ENCODE measurements at regions not wholly inside any gene's neighbourhood (a gene's known extent, or its start where the extent isn't known, plus 50 kb on each side); places are given as distances from the start of the nearest gene placed in this dataset.

GRCh38 chr13:104431895-104432294, 1365.7 kb upstream of the SLC10A2 start:
- Histone ChIP-seq H3K4me1 (ENCODE audit: control insufficient read depth in 1 of 2, insufficient read depth in 2 of 2, low read length in 2 of 2) (no peaks in the 10 kb centered on the region), H3K4me3 (ENCODE audit: low read depth in 1 of 2, low read length in 2 of 2) (no peak overlapping the region), H3K27ac (ENCODE audit: low read length) (no peak overlapping the region), H3K9me3 (ENCODE audit: control insufficient read depth in 1 of 2, low read length in 2 of 2) (no peaks in the 10 kb centered on the region), H3K27me3 (ENCODE audit: low read depth, low read length) (no peaks in the 10 kb centered on the region), H3K36me3 (ENCODE audit: control insufficient read depth in 1 of 2, insufficient read depth in 2 of 2, low read length in 2 of 2) (no peaks in the 10 kb centered on the region)

- H3K9me3 ChIP-seq (ENCODE audit: control insufficient read depth in 1 of 2, low read length in 2 of 2), result no peaks in the 10 kb centered on the region
- no peaks in the 10 kb centered on the region for H3K4me1 ChIP-seq (ENCODE audit: control insufficient read depth in 1 of 2, insufficient read depth in 2 of 2, low read length in 2 of 2)
- H3K36me3 ChIP-seq (ENCODE audit: control insufficient read depth in 1 of 2, insufficient read depth in 2 of 2, low read length in 2 of 2), result no peaks in the 10 kb centered on the region
- no peak overlapping the region for H3K4me3 ChIP-seq (ENCODE audit: low read depth in 1 of 2, low read length in 2 of 2)
- no peaks in the 10 kb centered on the region for H3K27me3 ChIP-seq (ENCODE audit: low read depth, low read length)
- no peak overlapping the region for H3K27ac ChIP-seq (ENCODE audit: low read length)
These were observed 1360.2 kb upstream of the SLC10A2 start for GRCh38 chr13:104426435-104426834.

GRCh38 chr13:104422668-104423067, 1356.5 kb upstream of the SLC10A2 start:
- H3K27ac ChIP-seq (ENCODE audit: low read length), result no peak overlapping the region
- H3K9me3 ChIP-seq (ENCODE audit: control insufficient read depth in 1 of 2, low read length in 2 of 2), result no peaks in the 10 kb centered on the region
- H3K27me3 ChIP-seq (ENCODE audit: low read depth, low read length), result no peaks in the 10 kb centered on the region
- no peaks in the 10 kb centered on the region for H3K4me1 ChIP-seq (ENCODE audit: control insufficient read depth in 1 of 2, insufficient read depth in 2 of 2, low read length in 2 of 2)
- H3K36me3 ChIP-seq (ENCODE audit: control insufficient read depth in 1 of 2, insufficient read depth in 2 of 2, low read length in 2 of 2), result no peaks in the 10 kb centered on the region
- H3K4me3 ChIP-seq (ENCODE audit: low read depth in 1 of 2, low read length in 2 of 2), result no peak overlapping the region

GRCh38 chr13:104416973-104417372, 1350.8 kb upstream of the SLC10A2 start:
- Histone ChIP-seq H3K4me1 (ENCODE audit: control insufficient read depth in 1 of 2, insufficient read depth in 2 of 2, low read length in 2 of 2) (no peaks in the 10 kb centered on the region), H3K4me3 (ENCODE audit: low read depth in 1 of 2, low read length in 2 of 2) (no peak overlapping the region), H3K9me3 (ENCODE audit: control insufficient read depth in 1 of 2, low read length in 2 of 2) (no peaks in the 10 kb centered on the region), H3K27me3 (ENCODE audit: low read depth, low read length) (no peaks in the 10 kb centered on the region), H3K27ac (ENCODE audit: low read length) (no peak overlapping the region), H3K36me3 (ENCODE audit: control insufficient read depth in 1 of 2, insufficient read depth in 2 of 2, low read length in 2 of 2) (no peaks in the 10 kb centered on the region)

GRCh38 chr13:104414771-104415170, 1348.6 kb upstream of the SLC10A2 start:
- Histone ChIP-seq H3K4me1 (ENCODE audit: control insufficient read depth in 1 of 2, insufficient read depth in 2 of 2, low read length in 2 of 2) (no peaks in the 10 kb centered on the region), H3K27ac (ENCODE audit: low read length) (no peak overlapping the region), H3K36me3 (ENCODE audit: control insufficient read depth in 1 of 2, insufficient read depth in 2 of 2, low read length in 2 of 2) (no peaks in the 10 kb centered on the region), H3K27me3 (ENCODE audit: low read depth, low read length) (no peaks in the 10 kb centered on the region), H3K9me3 (ENCODE audit: control insufficient read depth in 1 of 2, low read length in 2 of 2) (no peaks in the 10 kb centered on the region), H3K4me3 (ENCODE audit: low read depth in 1 of 2, low read length in 2 of 2) (no peak overlapping the region)

- no peaks in the 10 kb centered on the region for H3K9me3 ChIP-seq (ENCODE audit: control insufficient read depth in 1 of 2, low read length in 2 of 2)
- H3K4me1 ChIP-seq (ENCODE audit: control insufficient read depth in 1 of 2, insufficient read depth in 2 of 2, low read length in 2 of 2), result no peaks in the 10 kb centered on the region
- H3K27ac ChIP-seq (ENCODE audit: low read length), result no peak overlapping the region
- no peak overlapping the region for H3K4me3 ChIP-seq (ENCODE audit: low read depth in 1 of 2, low read length in 2 of 2)
- no peaks in the 10 kb centered on the region for H3K36me3 ChIP-seq (ENCODE audit: control insufficient read depth in 1 of 2, insufficient read depth in 2 of 2, low read length in 2 of 2)
- no peaks in the 10 kb centered on the region for H3K27me3 ChIP-seq (ENCODE audit: low read depth, low read length)
These were observed 1348.0 kb upstream of the SLC10A2 start for GRCh38 chr13:104414181-104414580.

- Histone ChIP-seq H3K36me3 (ENCODE audit: control insufficient read depth in 1 of 2, insufficient read depth in 2 of 2, low read length in 2 of 2) (no peaks in the 10 kb centered on the region), H3K4me3 (ENCODE audit: low read depth in 1 of 2, low read length in 2 of 2) (no peak overlapping the region), H3K27me3 (ENCODE audit: low read depth, low read length) (no peaks in the 10 kb centered on the region), H3K9me3 (ENCODE audit: control insufficient read depth in 1 of 2, low read length in 2 of 2) (no peaks in the 10 kb centered on the region), H3K4me1 (ENCODE audit: control insufficient read depth in 1 of 2, insufficient read depth in 2 of 2, low read length in 2 of 2) (no peaks in the 10 kb centered on the region), H3K27ac (ENCODE audit: low read length) (no peak overlapping the region)
These were observed 1345.0 kb upstream of the SLC10A2 start for GRCh38 chr13:104411141-104411765.

GRCh38 chr13:104408733-104409132, 1342.5 kb upstream of the SLC10A2 start:
- Histone ChIP-seq H3K27ac (ENCODE audit: low read length) (no peak overlapping the region), H3K27me3 (ENCODE audit: low read depth, low read length) (no peaks in the 10 kb centered on the region), H3K4me1 (ENCODE audit: control insufficient read depth in 1 of 2, insufficient read depth in 2 of 2, low read length in 2 of 2) (no peaks in the 10 kb centered on the region), H3K36me3 (ENCODE audit: control insufficient read depth in 1 of 2, insufficient read depth in 2 of 2, low read length in 2 of 2) (no peaks in the 10 kb centered on the region), H3K9me3 (ENCODE audit: control insufficient read depth in 1 of 2, low read length in 2 of 2) (no peaks in the 10 kb centered on the region), H3K4me3 (ENCODE audit: low read depth in 1 of 2, low read length in 2 of 2) (no peak overlapping the region)

GRCh38 chr13:104404325-104404724, 1338.1 kb upstream of the SLC10A2 start:
- H3K4me1 ChIP-seq (ENCODE audit: control insufficient read depth in 1 of 2, insufficient read depth in 2 of 2, low read length in 2 of 2), result no peaks in the 10 kb centered on the region
- H3K4me3 ChIP-seq (ENCODE audit: low read depth in 1 of 2, low read length in 2 of 2), result no peak overlapping the region
- H3K36me3 ChIP-seq (ENCODE audit: control insufficient read depth in 1 of 2, insufficient read depth in 2 of 2, low read length in 2 of 2), result no peaks in the 10 kb centered on the region
- no peaks in the 10 kb centered on the region for H3K27me3 ChIP-seq (ENCODE audit: low read depth, low read length)
- no peak overlapping the region for H3K27ac ChIP-seq (ENCODE audit: low read length)
- H3K9me3 ChIP-seq (ENCODE audit: control insufficient read depth in 1 of 2, low read length in 2 of 2), result no peaks in the 10 kb centered on the region

GRCh38 chr13:104389691-104390090, 1323.5 kb upstream of the SLC10A2 start:
- Histone ChIP-seq H3K9me3 (ENCODE audit: control insufficient read depth in 1 of 2, low read length in 2 of 2) (peaks cover 0 to 2% of the 10 kb centered on the region in 2 donors), H3K27ac (ENCODE audit: low read length) (no peak overlapping the region)

GRCh38 chr13:104387510-104387909, 1321.3 kb upstream of the SLC10A2 start:
- H3K4me1 ChIP-seq (ENCODE audit: control insufficient read depth in 1 of 2, insufficient read depth in 2 of 2, low read length in 2 of 2), result no peaks in the 10 kb centered on the region
- H3K27me3 ChIP-seq (ENCODE audit: low read depth, low read length), result no peaks in the 10 kb centered on the region
- H3K9me3 ChIP-seq (ENCODE audit: control insufficient read depth in 1 of 2, low read length in 2 of 2), result peaks cover 0 to 2% of the 10 kb centered on the region in 2 donors
- no peaks in the 10 kb centered on the region for H3K36me3 ChIP-seq (ENCODE audit: control insufficient read depth in 1 of 2, insufficient read depth in 2 of 2, low read length in 2 of 2)
- no peak overlapping the region for H3K27ac ChIP-seq (ENCODE audit: low read length)
- H3K4me3 ChIP-seq (ENCODE audit: low read depth in 1 of 2, low read length in 2 of 2), result no peak overlapping the region

More at GRCh38 chr13:104389691-104390090, 1323.5 kb upstream of the SLC10A2 start:
- H3K27me3 ChIP-seq (ENCODE audit: low read depth, low read length), result no peaks in the 10 kb centered on the region
- no peaks in the 10 kb centered on the region for H3K36me3 ChIP-seq (ENCODE audit: control insufficient read depth in 1 of 2, insufficient read depth in 2 of 2, low read length in 2 of 2)
- H3K4me3 ChIP-seq (ENCODE audit: low read depth in 1 of 2, low read length in 2 of 2), result no peak overlapping the region
- H3K4me1 ChIP-seq (ENCODE audit: control insufficient read depth in 1 of 2, insufficient read depth in 2 of 2, low read length in 2 of 2), result no peaks in the 10 kb centered on the region

- Histone ChIP-seq H3K27me3 (ENCODE audit: low read depth, low read length) (no peaks in the 10 kb centered on the region), H3K9me3 (ENCODE audit: control insufficient read depth in 1 of 2, low read length in 2 of 2) (peaks cover 0 to 2% of the 10 kb centered on the region in 2 donors), H3K4me1 (ENCODE audit: control insufficient read depth in 1 of 2, insufficient read depth in 2 of 2, low read length in 2 of 2) (no peaks in the 10 kb centered on the region)
These were observed 1319.2 kb upstream of the SLC10A2 start for GRCh38 chr13:104385404-104385803.

More at GRCh38 chr13:104385404-104385803, 1319.2 kb upstream of the SLC10A2 start:
- Histone ChIP-seq H3K36me3 (ENCODE audit: control insufficient read depth in 1 of 2, insufficient read depth in 2 of 2, low read length in 2 of 2) (no peaks in the 10 kb centered on the region), H3K4me3 (ENCODE audit: low read depth in 1 of 2, low read length in 2 of 2) (no peak overlapping the region), H3K27ac (ENCODE audit: low read length) (no peak overlapping the region)
